Loucy (cell line): ENCODE measurements at regions not wholly inside any gene's neighbourhood (a gene's known extent, or its start where the extent isn't known, plus 50 kb on each side); places are given as distances from the start of the nearest gene placed in this dataset.

Experiments
- EZH2phosphoT487 ChIP-seq: fragments of 200-600 bp; IDR thresholded peaks from 2 replicates; pipeline ENCODE4 v1.6.1; 2018; ENCODE audit warnings: antibody characterized with exemption, mild to moderate bottlenecking, moderate library complexity, borderline replicate concordance
- TF ChIP-seq, protein P1 (sequence below): fragments of 200-600 bp; sonication (generic); conservative IDR thresholded peaks from 2 replicates; pipeline ENCODE4 v1.5.1; 2014; ENCODE audit warnings: mild to moderate bottlenecking, antibody characterized with exemption, low read length

DNA sequence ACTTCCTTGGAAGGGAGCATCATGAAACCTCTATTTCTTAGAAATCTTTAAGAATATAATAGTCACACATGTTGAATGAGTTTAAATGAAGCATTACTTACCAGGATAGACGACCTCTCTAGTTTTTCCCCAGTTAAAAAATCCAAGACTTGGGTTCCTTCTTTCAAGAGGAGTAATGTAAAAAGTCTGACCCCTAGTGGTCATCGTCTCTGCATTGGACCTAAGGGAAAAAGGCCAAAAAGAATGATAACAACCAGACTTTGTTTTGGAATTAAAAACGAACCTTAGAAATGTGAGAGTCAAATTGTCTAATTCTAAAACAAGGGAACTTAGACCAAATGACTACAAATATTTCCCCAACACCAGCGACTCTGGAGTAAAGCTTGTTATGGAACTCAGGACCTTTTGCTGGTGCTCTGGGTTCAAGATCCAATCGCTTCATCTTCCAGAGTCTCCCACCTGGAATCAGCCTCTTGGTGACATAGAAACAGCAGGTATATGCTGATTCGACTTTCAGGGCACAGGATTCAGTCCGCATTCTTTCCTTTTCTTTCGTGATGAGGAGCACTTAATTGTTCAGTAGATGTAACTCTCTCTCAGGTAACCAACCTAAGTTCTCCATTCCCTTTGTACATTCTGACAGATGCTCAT is 214.8 kb upstream of the TPRG1 start:
- TF ChIP-seq, protein P1, sequence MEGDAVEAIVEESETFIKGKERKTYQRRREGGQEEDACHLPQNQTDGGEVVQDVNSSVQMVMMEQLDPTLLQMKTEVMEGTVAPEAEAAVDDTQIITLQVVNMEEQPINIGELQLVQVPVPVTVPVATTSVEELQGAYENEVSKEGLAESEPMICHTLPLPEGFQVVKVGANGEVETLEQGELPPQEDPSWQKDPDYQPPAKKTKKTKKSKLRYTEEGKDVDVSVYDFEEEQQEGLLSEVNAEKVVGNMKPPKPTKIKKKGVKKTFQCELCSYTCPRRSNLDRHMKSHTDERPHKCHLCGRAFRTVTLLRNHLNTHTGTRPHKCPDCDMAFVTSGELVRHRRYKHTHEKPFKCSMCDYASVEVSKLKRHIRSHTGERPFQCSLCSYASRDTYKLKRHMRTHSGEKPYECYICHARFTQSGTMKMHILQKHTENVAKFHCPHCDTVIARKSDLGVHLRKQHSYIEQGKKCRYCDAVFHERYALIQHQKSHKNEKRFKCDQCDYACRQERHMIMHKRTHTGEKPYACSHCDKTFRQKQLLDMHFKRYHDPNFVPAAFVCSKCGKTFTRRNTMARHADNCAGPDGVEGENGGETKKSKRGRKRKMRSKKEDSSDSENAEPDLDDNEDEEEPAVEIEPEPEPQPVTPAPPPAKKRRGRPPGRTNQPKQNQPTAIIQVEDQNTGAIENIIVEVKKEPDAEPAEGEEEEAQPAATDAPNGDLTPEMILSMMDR, result peak; percentile 90
- TF ChIP-seq EZH2phosphoT487, result no peak
